K562 (cell line): ENCODE measurements at regions not wholly inside any gene's neighbourhood (a gene's known extent, or its start where the extent isn't known, plus 50 kb on each side); places are given as distances from the start of the nearest gene placed in this dataset.

Experiments used
- BCL6 ChIP-seq: fragments of 250-450 bp; sonication (Bioruptor Pico); IDR thresholded peaks from 2 replicates; pipeline ENCODE4 v1.4.0; 2020
- BRCA1 ChIP-seq, 2 experiments: fragments of 450-650 bp in 1 of 2; sonication (generic) in 1 of 2; formaldehyde crosslinking in 1 of 2; IDR thresholded peaks; 2 replicates each; pipeline versions ENCODE4 v1.5.0 to v1.6.1; 2017 to 2020; ENCODE audit warnings: mild to moderate bottlenecking in 1 of 2, missing genetic modification reagents in 1 of 2
- KLF6 ChIP-seq: fragments of 250-450 bp; sonication (Bioruptor Pico); IDR thresholded peaks from 2 replicates; pipeline ENCODE4 v1.4.0; 2020; ENCODE audit warnings: mild to moderate bottlenecking, moderate library complexity, borderline replicate concordance
- MED1 ChIP-seq: sonication (generic); formaldehyde crosslinking; IDR thresholded peaks from 2 replicates; pipeline ENCODE4 v1.8.1; 2023; ENCODE audit warnings: missing genetic modification reagents, borderline replicate concordance
- POLR2G ChIP-seq: fragments of 200-400 bp; formaldehyde crosslinking; IDR thresholded peaks from 2 replicates; pipeline ENCODE4 v1.6.1; 2017; ENCODE audit warnings: low read depth, mild to moderate bottlenecking, antibody characterized with exemption, low read length, moderate library complexity
- RBM34 ChIP-seq: fragments of 200-400 bp; formaldehyde crosslinking; IDR thresholded peaks from 2 replicates; pipeline ENCODE4 v1.6.1; 2018; ENCODE audit warnings: low read length, borderline replicate concordance; ENCODE audit not compliant: insufficient read depth
- SMAD2 ChIP-seq: fragments of 150-350 bp; IDR thresholded peaks from 2 replicates; pipeline ENCODE4 v1.6.1; 2014; ENCODE audit warnings: low read depth, mild to moderate bottlenecking, low read length
- ZSCAN29 ChIP-seq: fragments of 450-650 bp; IDR thresholded peaks from 2 replicates; pipeline ENCODE4 v1.6.1; 2017
- TF ChIP-seq, protein P1 (sequence below): sonication (generic); formaldehyde crosslinking; IDR thresholded peaks from 2 replicates; pipeline ENCODE4 v1.8.0; 2022; ENCODE audit warnings: missing genetic modification reagents, mild to moderate bottlenecking, borderline replicate concordance
- TF ChIP-seq, protein P2 (sequence below): fragments of 450-650 bp; IDR thresholded peaks from 2 replicates; pipeline ENCODE4 v1.6.1; 2018; ENCODE audit warnings: mild to moderate bottlenecking, low read depth; ENCODE audit not compliant: partially characterized antibody

DNA sequence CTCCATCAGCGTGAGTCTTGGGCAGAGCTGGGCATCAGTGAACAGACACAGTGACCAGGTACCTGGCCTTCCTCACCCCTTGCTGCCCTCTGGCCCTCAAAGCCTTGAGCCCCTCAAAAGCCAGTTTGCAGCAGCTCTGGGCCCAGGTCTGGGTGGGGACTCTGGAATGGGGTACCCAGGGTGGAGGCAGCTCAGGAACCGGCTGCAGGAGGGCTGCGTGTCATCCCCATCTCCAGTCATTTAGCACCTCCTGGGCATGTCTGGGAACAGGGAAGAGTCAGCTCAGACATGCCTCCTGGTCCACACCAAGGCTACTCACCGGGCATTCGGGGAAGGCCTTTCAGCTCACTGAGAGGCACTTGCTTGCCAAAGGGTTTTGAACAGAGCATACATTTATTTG lies 503.3 kb downstream of the TCERG1L start (continued):
- TF ChIP-seq, protein P1, sequence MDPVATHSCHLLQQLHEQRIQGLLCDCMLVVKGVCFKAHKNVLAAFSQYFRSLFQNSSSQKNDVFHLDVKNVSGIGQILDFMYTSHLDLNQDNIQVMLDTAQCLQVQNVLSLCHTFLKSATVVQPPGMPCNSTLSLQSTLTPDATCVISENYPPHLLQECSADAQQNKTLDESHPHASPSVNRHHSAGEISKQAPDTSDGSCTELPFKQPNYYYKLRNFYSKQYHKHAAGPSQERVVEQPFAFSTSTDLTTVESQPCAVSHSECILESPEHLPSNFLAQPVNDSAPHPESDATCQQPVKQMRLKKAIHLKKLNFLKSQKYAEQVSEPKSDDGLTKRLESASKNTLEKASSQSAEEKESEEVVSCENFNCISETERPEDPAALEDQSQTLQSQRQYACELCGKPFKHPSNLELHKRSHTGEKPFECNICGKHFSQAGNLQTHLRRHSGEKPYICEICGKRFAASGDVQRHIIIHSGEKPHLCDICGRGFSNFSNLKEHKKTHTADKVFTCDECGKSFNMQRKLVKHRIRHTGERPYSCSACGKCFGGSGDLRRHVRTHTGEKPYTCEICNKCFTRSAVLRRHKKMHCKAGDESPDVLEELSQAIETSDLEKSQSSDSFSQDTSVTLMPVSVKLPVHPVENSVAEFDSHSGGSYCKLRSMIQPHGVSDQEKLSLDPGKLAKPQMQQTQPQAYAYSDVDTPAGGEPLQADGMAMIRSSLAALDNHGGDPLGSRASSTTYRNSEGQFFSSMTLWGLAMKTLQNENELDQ (CRISPR knock-in tag): no peak
- TF ChIP-seq BRCA1 (IDR thresholded peaks at IDR 0.05) (no peak), BRCA1 (CRISPR knock-in tag; IDR thresholded peaks at IDR 0.05) (no peak), KLF6 (CRISPR knock-in tag) (no peak), POLR2G (no peak), ZSCAN29 (no peak), SMAD2 (no peak), BCL6 (CRISPR knock-in tag) (no peak), MED1 (no peak), RBM34 (no peak)
- TF ChIP-seq, protein P2, sequence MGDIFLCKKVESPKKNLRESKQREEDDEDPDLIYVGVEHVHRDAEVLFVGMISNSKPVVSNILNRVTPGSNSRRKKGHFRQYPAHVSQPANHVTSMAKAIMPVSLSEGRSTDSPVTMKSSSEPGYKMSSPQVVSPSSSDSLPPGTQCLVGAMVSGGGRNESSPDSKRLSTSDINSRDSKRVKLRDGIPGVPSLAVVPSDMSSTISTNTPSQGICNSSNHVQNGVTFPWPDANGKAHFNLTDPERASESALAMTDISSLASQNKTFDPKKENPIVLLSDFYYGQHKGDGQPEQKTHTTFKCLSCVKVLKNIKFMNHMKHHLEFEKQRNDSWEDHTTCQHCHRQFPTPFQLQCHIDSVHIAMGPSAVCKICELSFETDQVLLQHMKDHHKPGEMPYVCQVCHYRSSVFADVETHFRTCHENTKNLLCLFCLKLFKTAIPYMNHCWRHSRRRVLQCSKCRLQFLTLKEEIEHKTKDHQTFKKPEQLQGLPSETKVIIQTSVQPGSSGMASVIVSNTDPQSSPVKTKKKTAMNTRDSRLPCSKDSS: no peak
